H1 (cell line): ENCODE measurements at regions not wholly inside any gene's neighbourhood (a gene's known extent, or its start where the extent isn't known, plus 50 kb on each side); places are given as distances from the start of the nearest gene placed in this dataset.

Experiments
- KDM4A ChIP-seq: IDR thresholded peaks from one replicate; pipeline ENCODE4 v1.7.1; 2012; ENCODE audit warnings: low read depth, mild to moderate bottlenecking, moderate library complexity, low read length, inconsistent platforms; ENCODE audit not compliant: severe bottlenecking
- TEAD4 ChIP-seq: IDR thresholded peaks from 2 replicates; pipeline ENCODE4 v1.6.1; 2012; ENCODE audit warnings: low read depth, low read length, inconsistent platforms, mixed read lengths

DNA sequence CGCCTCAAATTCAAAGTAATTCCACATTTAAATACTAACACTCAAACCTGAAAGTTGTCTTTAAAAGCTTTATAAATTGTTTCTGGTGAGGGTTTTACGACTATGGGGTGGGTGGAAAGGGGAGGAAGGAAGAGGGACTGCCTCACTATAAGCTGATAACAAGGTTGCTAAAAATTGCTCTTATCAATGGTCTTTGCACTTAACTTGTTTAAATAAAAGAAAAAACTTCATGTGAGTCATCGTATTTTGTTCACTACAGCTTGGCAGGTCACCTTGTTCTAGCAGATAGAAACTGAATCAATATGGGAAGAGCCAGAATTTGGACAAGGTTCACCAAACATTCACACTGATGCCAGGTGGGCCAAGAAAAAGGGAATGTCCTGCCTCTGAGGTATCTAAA is 129.2 kb downstream of the TES start (continued):
- TF ChIP-seq KDM4A (no peak), TEAD4 (no peak)
- TF ChIP-seq, all 59 proteins: peak for 0
